ENCODE measurements at regions not wholly inside any gene's neighbourhood (a gene's known extent, or its start where the extent isn't known, plus 50 kb on each side); places are given as distances from the start of the nearest gene placed in this dataset.

GRCh38 chr5:136720674-136721073, 355.3 kb upstream of the TRPC7 start:
- TF ChIP-seq CTCF (IDR thresholded peaks at IDR 0.05; ENCODE audit: low read depth, low read length, poor library complexity, severe bottlenecking) (no peak), EZH2phosphoT487 (IDR thresholded peaks at IDR 0.05; ENCODE audit: borderline replicate concordance, low read length) (no peak)

All from DOHH2 (cell line).